HG03565 (cell line): ENCODE measurements at regions not wholly inside any gene's neighbourhood (a gene's known extent, or its start where the extent isn't known, plus 50 kb on each side); places are given as distances from the start of the nearest gene placed in this dataset.
"Not testable (repeated sequence)": the region's sequence is repeated elsewhere in the genome, so short reads cannot be mapped to it uniquely, and the experiment has no call there.

ENCODE experiments used
- ATAC-seq: cut with Tn5 transposase; IDR thresholded peaks from one replicate; pipeline ENCODE4 v1.9.1; 2021; ENCODE audit warnings: mild to moderate bottlenecking, moderate library complexity; ENCODE audit not compliant: unreplicated experiment

- ATAC-seq, result no peak
Measured at GRCh38 chr6:167688123-167688522, 138.6 kb upstream of the AFDN start.

- ATAC-seq, result no peak
Measured at GRCh38 chr6:167689278-167689677, 137.4 kb upstream of the AFDN start.

- no peak for ATAC-seq
Measured at GRCh38 chr6:167689751-167690150, 137.0 kb upstream of the AFDN start.

GRCh38 chr6:167690167-167690922, 136.4 kb upstream of the AFDN start:
- ATAC-seq, result not testable (repeated sequence)

GRCh38 chr6:167690931-167691330, 135.8 kb upstream of the AFDN start:
- no peak for ATAC-seq

GRCh38 chr6:167691533-167692312, 135.0 kb upstream of the AFDN start:
- ATAC-seq, result no peak

- not testable (repeated sequence) for ATAC-seq
Measured at GRCh38 chr6:167693478-167693877, 133.2 kb upstream of the AFDN start.

- ATAC-seq, result no peak
Measured at GRCh38 chr6:167695831-167696230, 130.9 kb upstream of the AFDN start.

GRCh38 chr6:167696296-167696695, 130.4 kb upstream of the AFDN start:
- ATAC-seq, result no peak

- no peak for ATAC-seq
Measured at GRCh38 chr6:167697316-167697715, 129.4 kb upstream of the AFDN start.

GRCh38 chr6:167698540-167698939, 128.2 kb upstream of the AFDN start:
- no peak for ATAC-seq

GRCh38 chr6:167699141-167699931, 127.4 kb upstream of the AFDN start:
- ATAC-seq, result peak; percentile 91

GRCh38 chr6:167700199-167700598, 126.5 kb upstream of the AFDN start:
- ATAC-seq, result no peak

GRCh38 chr6:167701010-167701409, 125.7 kb upstream of the AFDN start:
- ATAC-seq, result no peak

GRCh38 chr6:167702241-167702827, 124.4 kb upstream of the AFDN start:
- no peak for ATAC-seq

- no peak for ATAC-seq
Measured at GRCh38 chr6:167703347-167703746, 123.4 kb upstream of the AFDN start.

- no peak for ATAC-seq
Measured at GRCh38 chr6:167703781-167704180, 122.9 kb upstream of the AFDN start.

- ATAC-seq, result no peak
Measured at GRCh38 chr6:167704396-167704901, 122.3 kb upstream of the AFDN start.

GRCh38 chr6:167705211-167705750, 121.4 kb upstream of the AFDN start:
- no peak for ATAC-seq

- peak; percentile 94 for ATAC-seq
Measured at GRCh38 chr6:167706313-167707109, 120.2 kb upstream of the AFDN start.
